HCT116 (cell line): ENCODE measurements at regions not wholly inside any gene's neighbourhood (a gene's known extent, or its start where the extent isn't known, plus 50 kb on each side); places are given as distances from the start of the nearest gene placed in this dataset.

Experiments used
- ATAC-seq: fragments of 200-7000 bp; cut with Tn5 transposase; 2 replicates; pipeline ENCODE4 v1.9.1; 2020; ENCODE audit warnings: mild to moderate bottlenecking, moderate library complexity
- BruUV-seq: library from RNA; stranded (reverse); fragments of 400-500 nt; replicated peaks from 2 replicates; lab custom pipeline; 2021; lab: Mats Ljungman, UMichigan
- CTCF ChIA-PET: fragments of 300-600 bp; sonication (Branson Sonifier 250); formaldehyde crosslinking; loops from one replicate; lab custom pipeline; 2021; ENCODE audit warnings: antibody characterized with exemption; lab: Charles Lee
- POLR2A ChIA-PET: fragments of 300-600, 350-600 bp; sonication (Branson Sonifier 250); formaldehyde crosslinking; loops from one replicate; lab custom pipeline; 2021; ENCODE audit warnings: antibody characterized with exemption; lab: Charles Lee
- RAD21 ChIA-PET, 2 experiments: fragments of 300-600 bp; sonication (Branson Sonifier 250); formaldehyde crosslinking; loops; one replicate each; lab custom pipeline; 2023; ENCODE audit warnings: low total read pairs in 2 of 2; ENCODE audit not compliant: uncharacterized antibody in 2 of 2, unreplicated experiment in 2 of 2, low non-redundant PET in 1 of 2; lab: Charles Lee
- DNase-seq: peaks from one replicate; pipeline ENCODE4 v3.0.0-alpha.2; 2010; ENCODE audit warnings: low read depth, low spot score
- H2AFZ ChIP-seq: fragments of 200-600 bp; shearing (Covaris generic), sonication (generic); 2 replicates; pipeline ENCODE4 v1.6.1; 2017; ENCODE audit warnings: low read depth, mixed run types, mixed read lengths, antibody characterized with exemption, low read length; ENCODE audit not compliant: poor library complexity, severe bottlenecking
- H3K27ac ChIP-seq: 2 replicates; pipeline ENCODE4 v1.5.1; 2012; ENCODE audit warnings: low read depth, low read length
- H3K27me3 ChIP-seq: fragments of 200-600 bp; sonication (generic); 2 replicates; pipeline ENCODE4 v1.6.1; 2016; ENCODE audit warnings: mixed run types, low read length, mixed read lengths; ENCODE audit not compliant: insufficient read depth
- H3K36me3 ChIP-seq, 2 experiments: fragments of 200-500 bp in 1 of 2; fragments of 200-600 bp in 1 of 2; sonication (Bioruptor generic) in 1 of 2; sonication (generic) in 1 of 2; 2 replicates each; pipeline versions ENCODE4 v1.5.1 to v1.6.1; 2014 to 2016; ENCODE audit warnings: low read length in 2 of 2, inconsistent platforms in 1 of 2, mixed read lengths in 1 of 2, mixed run types in 1 of 2; ENCODE audit not compliant: insufficient read depth in 2 of 2, control insufficient read depth in 1 of 2
- H3K4me1 ChIP-seq, 2 experiments: fragments of 200-600 bp in 1 of 2; sonication (generic) in 1 of 2; 2 replicates each; pipeline versions ENCODE4 v1.5.1 to v1.6.1; 2012 to 2017; ENCODE audit warnings: low read length in 2 of 2, inconsistent platforms in 1 of 2, mild to moderate bottlenecking in 1 of 2, mixed read lengths in 1 of 2, mixed run types in 1 of 2, moderate library complexity in 1 of 2; ENCODE audit not compliant: insufficient read depth in 2 of 2, control insufficient read depth in 1 of 2
- H3K4me2 ChIP-seq: fragments of 200-600 bp; sonication (generic); 2 replicates; pipeline ENCODE4 v1.6.1; 2017; ENCODE audit warnings: mixed run types, low read length, mixed read lengths
- H3K4me3 ChIP-seq, 2 experiments: fragments of 200-600 bp in 1 of 2; sonication (generic) in 1 of 2; replicated peaks in 1 of 2; 2 replicates each; pipeline ENCODE4 v1.5.1; 2011 to 2016; ENCODE audit warnings: low read length in 2 of 2, control low read depth in 1 of 2, low read depth in 1 of 2, mild to moderate bottlenecking in 1 of 2, mixed read lengths in 1 of 2, mixed run types in 1 of 2
- H3K79me2 ChIP-seq: fragments of 200-600 bp; sonication (generic); 2 replicates; pipeline ENCODE4 v1.6.1; 2017; ENCODE audit warnings: mild to moderate bottlenecking, mixed run types, low read length, moderate library complexity, mixed read lengths; ENCODE audit not compliant: insufficient read depth
- H3K9ac ChIP-seq: fragments of 200-600 bp; sonication (generic); 2 replicates; pipeline ENCODE4 v1.6.1; 2016; ENCODE audit warnings: low read length, mixed read lengths
- H3K9me2 ChIP-seq: fragments of 200-600 bp; sonication (generic), shearing (Covaris generic); 2 replicates; pipeline ENCODE4 v1.6.1; 2017; ENCODE audit warnings: mixed run types, mild to moderate bottlenecking, moderate library complexity; ENCODE audit not compliant: insufficient read depth
- H3K9me3 ChIP-seq, 2 experiments: fragments of 200-500 bp in 1 of 2; fragments of 200-600 bp in 1 of 2; sonication (Bioruptor generic) in 1 of 2; sonication (generic) in 1 of 2; 2 replicates each; pipeline ENCODE4 v1.6.1; 2014 to 2017; ENCODE audit warnings: low read length in 2 of 2, mixed read lengths in 2 of 2, inconsistent platforms in 1 of 2, low read depth in 1 of 2, mild to moderate bottlenecking in 1 of 2, mixed run types in 1 of 2, moderate library complexity in 1 of 2; ENCODE audit not compliant: control insufficient read depth in 1 of 2, insufficient read depth in 1 of 2
- H4K20me1 ChIP-seq: fragments of 200-600 bp; sonication (generic), shearing (Covaris generic); 2 replicates; pipeline ENCODE4 v1.6.1; 2017; ENCODE audit warnings: mixed run types, mild to moderate bottlenecking, moderate library complexity; ENCODE audit not compliant: insufficient read depth
- ATF3 ChIP-seq: IDR thresholded peaks from 2 replicates; pipeline ENCODE4 v1.6.1; 2012
- CTCF ChIP-seq, 3 experiments: fragments of 200-600 bp in 1 of 3; sonication (generic) in 1 of 3; IDR thresholded peaks in 2 of 3; conservative IDR thresholded peaks in 1 of 3; 2 replicates each; pipeline ENCODE4 v1.5.1; 2012 to 2017; ENCODE audit warnings: low read depth in 2 of 3, low read length in 2 of 3, antibody characterized with exemption in 1 of 3, borderline replicate concordance in 1 of 3, control low read depth in 1 of 3, mild to moderate bottlenecking in 1 of 3, mixed read lengths in 1 of 3, mixed run types in 1 of 3, moderate library complexity in 1 of 3; ENCODE audit not compliant: insufficient read depth in 1 of 3
- ELF1 ChIP-seq: IDR thresholded peaks from 2 replicates; pipeline ENCODE4 v1.6.1; 2012; ENCODE audit warnings: low read depth, borderline replicate concordance
- EZH2phosphoT487 ChIP-seq: fragments of 200-600 bp; IDR thresholded peaks from 2 replicates; pipeline ENCODE4 v1.6.1; 2018; ENCODE audit warnings: antibody characterized with exemption, borderline replicate concordance
- FOSL1 ChIP-seq: IDR thresholded peaks from 2 replicates; pipeline ENCODE4 v1.6.1; 2012; ENCODE audit warnings: low read depth
- JUND ChIP-seq: IDR thresholded peaks from 2 replicates; pipeline ENCODE4 v1.6.1; 2012
- POLR2A ChIP-seq: IDR thresholded peaks from 2 replicates; pipeline ENCODE4 v1.7.0; 2011; ENCODE audit warnings: borderline replicate concordance; ENCODE audit not compliant: insufficient read depth, insufficient read length; ENCODE audit errors: extremely low read depth
- POLR2AphosphoS5 ChIP-seq: IDR thresholded peaks from 2 replicates; pipeline ENCODE4 v1.6.1; 2011; ENCODE audit warnings: mild to moderate bottlenecking, low read depth, low read length, moderate library complexity
- SIN3A ChIP-seq: IDR thresholded peaks from 2 replicates; pipeline ENCODE4 v1.6.1; 2012; ENCODE audit warnings: low read depth
- SP1 ChIP-seq: IDR thresholded peaks from 2 replicates; pipeline ENCODE4 v1.6.1; 2012; ENCODE audit warnings: low read depth
- TCF7L2 ChIP-seq: IDR thresholded peaks from 2 replicates; pipeline ENCODE4 v1.7.0; 2011; ENCODE audit warnings: borderline replicate concordance, inconsistent platforms; ENCODE audit not compliant: insufficient read depth, insufficient read length; ENCODE audit errors: extremely low read depth
- YY1 ChIP-seq: IDR thresholded peaks from 2 replicates; pipeline ENCODE4 v1.6.1; 2011; ENCODE audit warnings: low read length, low read depth, moderate library complexity, mild to moderate bottlenecking; ENCODE audit not compliant: insufficient replicate concordance; ENCODE audit errors: extremely low read depth
- ZFX ChIP-seq: fragments of 450-650 bp; IDR thresholded peaks from 2 replicates; pipeline ENCODE4 v1.6.1; 2017
- ZNF274 ChIP-seq: fragments of 200-500 bp; sonication (Bioruptor generic); IDR thresholded peaks from 2 replicates; pipeline ENCODE4 v1.6.1; 2014; ENCODE audit warnings: mild to moderate bottlenecking, low read depth, low read length, inconsistent platforms
- intact Hi-C: fragments of 100-400 bp; cut with micrococcal nuclease; formaldehyde crosslinking; loops from 2 replicates; pipeline ENCODE4 v1.10.0; 2022

- H3K4me2 ChIP-seq: no peak overlapping the region
- POLR2A ChIA-PET: no interaction called here
Observed at GRCh38 chr12:91395628-91396135, 213.1 kb upstream of the DCN start.

More at GRCh38 chr12:91395628-91396135, 213.1 kb upstream of the DCN start:
- Histone ChIP-seq H3K36me3 (no peaks in the 10 kb centered on the region), H3K9ac (no peak overlapping the region), H3K4me1 (no peaks in the 10 kb centered on the region), H3K9me3 (no peaks in the 10 kb centered on the region), H3K27ac (no peak overlapping the region), H4K20me1 (no peaks in the 10 kb centered on the region), H2AFZ (no peak overlapping the region), H3K27me3 (no peaks in the 10 kb centered on the region), H3K4me3 (no peak overlapping the region), H3K79me2 (no peaks in the 10 kb centered on the region), H3K9me2 (no peaks in the 10 kb centered on the region)
- no peak for DNase-seq
- TF ChIP-seq ELF1 (no peak), ZNF274 (no peak), EZH2phosphoT487 (no peak), YY1 (no peak), SP1 (no peak), POLR2AphosphoS5 (no peak), ATF3 (no peak), TCF7L2 (no peak), FOSL1 (no peak), JUND (no peak), ZFX (no peak), POLR2A (no peak), SIN3A (no peak), CTCF (IDR thresholded peaks at IDR 0.05 in 2 of 3, conservative IDR thresholded peaks at IDR 0.05 in 1 of 3; ENCODE audit: borderline replicate concordance in 1 of 3, insufficient read depth in 1 of 3, low read depth in 2 of 3, low read length in 2 of 3) (no peak)
- CTCF ChIA-PET: no interaction called here
- ATAC-seq: no peak
- RAD21 ChIA-PET: no interaction called here
- no TSS peak for BruUV-seq
- intact Hi-C loops: no loop called here
